ENCODE measurements at regions not wholly inside any gene's neighbourhood (a gene's known extent, or its start where the extent isn't known, plus 50 kb on each side); places are given as distances from the start of the nearest gene placed in this dataset.
A peak's percentile ranks its signal among the peaks of the same experiment; 100 is the strongest.

GRCh38 chr2:19041434-19042041, 316.9 kb downstream of the OSR1 start:
- DNase-seq, result no peak
- TF ChIP-seq CTCF (IDR thresholded peaks at IDR 0.05), result no peak
- no peaks in the 10 kb centered on the region for H3K27me3 ChIP-seq
- ATAC-seq, result no peak
- no peaks in the 10 kb centered on the region for H3K9me3 ChIP-seq
- H3K36me3 ChIP-seq, result no peaks in the 10 kb centered on the region
- H3K4me1 ChIP-seq, result peaks cover 11% of the 10 kb centered on the region
- H3K27ac ChIP-seq, result no peak overlapping the region
- H3K4me3 ChIP-seq, result no peak overlapping the region
- intact Hi-C loops (cut with DNase I), result no loop called here

- Histone ChIP-seq H3K27me3 (no peaks in the 10 kb centered on the region), H3K27ac (peak overlapping the region; percentile 4), H3K9me3 (no peaks in the 10 kb centered on the region), H3K36me3 (no peaks in the 10 kb centered on the region), H3K4me1 (peaks cover 11% of the 10 kb centered on the region), H3K4me3 (no peak overlapping the region)
- no peak for TF ChIP-seq CTCF (IDR thresholded peaks at IDR 0.05)
- DNase-seq, result no peak
- no peak for ATAC-seq
- intact Hi-C loops (cut with DNase I), result no loop called here
These were observed 320.1 kb downstream of the OSR1 start for GRCh38 chr2:19038071-19039015.

GRCh38 chr2:19036091-19036490, 322.3 kb downstream of the OSR1 start:
- no peak for TF ChIP-seq CTCF (IDR thresholded peaks at IDR 0.05)
- intact Hi-C loops (cut with DNase I), result no loop called here
- Histone ChIP-seq H3K36me3 (no peaks in the 10 kb centered on the region), H3K9me3 (no peaks in the 10 kb centered on the region), H3K4me3 (no peak overlapping the region), H3K27ac (peak overlapping the region; percentile 55), H3K27me3 (no peaks in the 10 kb centered on the region), H3K4me1 (peaks cover 11% of the 10 kb centered on the region)
- ATAC-seq (no peak), DNase-seq (no peak)

GRCh38 chr2:19035238-19035637, 323.2 kb downstream of the OSR1 start:
- peak overlapping the region; percentile 55 for H3K27ac ChIP-seq
- ATAC-seq (peak; percentile 71), DNase-seq (no peak)
- H3K4me3 ChIP-seq, result no peak overlapping the region
- H3K9me3 ChIP-seq, result no peaks in the 10 kb centered on the region
- intact Hi-C loops (cut with DNase I), result no loop called here
- no peaks in the 10 kb centered on the region for H3K27me3 ChIP-seq
- H3K4me1 ChIP-seq, result peaks cover 11% of the 10 kb centered on the region
- TF ChIP-seq CTCF (IDR thresholded peaks at IDR 0.05), result no peak
- H3K36me3 ChIP-seq, result no peaks in the 10 kb centered on the region

- Histone ChIP-seq H3K27me3 (no peaks in the 10 kb centered on the region), H3K36me3 (no peaks in the 10 kb centered on the region), H3K9me3 (no peaks in the 10 kb centered on the region), H3K4me3 (no peak overlapping the region), H3K27ac (no peak overlapping the region), H3K4me1 (no peaks in the 10 kb centered on the region)
- peak; percentile 79 for ATAC-seq
- DNase-seq, result no peak
- intact Hi-C loops (cut with DNase I), result no loop called here
- no peak for TF ChIP-seq CTCF (IDR thresholded peaks at IDR 0.05)
These were observed 325.2 kb downstream of the OSR1 start for GRCh38 chr2:19033240-19033639.

Measured in upper lobe of right lung (tissue), 1 donor.